HG03175 (cell line): ENCODE measurements at regions not wholly inside any gene's neighbourhood (a gene's known extent, or its start where the extent isn't known, plus 50 kb on each side); places are given as distances from the start of the nearest gene placed in this dataset.
"Not testable (repeated sequence)": the region's sequence is repeated elsewhere in the genome, so short reads cannot be mapped to it uniquely, and the experiment has no call there.

ENCODE experiments used
- ATAC-seq: cut with Tn5 transposase; IDR thresholded peaks from one replicate; pipeline ENCODE4 v1.9.1; 2021; ENCODE audit warnings: mild to moderate bottlenecking, moderate library complexity; ENCODE audit not compliant: unreplicated experiment

DNA sequence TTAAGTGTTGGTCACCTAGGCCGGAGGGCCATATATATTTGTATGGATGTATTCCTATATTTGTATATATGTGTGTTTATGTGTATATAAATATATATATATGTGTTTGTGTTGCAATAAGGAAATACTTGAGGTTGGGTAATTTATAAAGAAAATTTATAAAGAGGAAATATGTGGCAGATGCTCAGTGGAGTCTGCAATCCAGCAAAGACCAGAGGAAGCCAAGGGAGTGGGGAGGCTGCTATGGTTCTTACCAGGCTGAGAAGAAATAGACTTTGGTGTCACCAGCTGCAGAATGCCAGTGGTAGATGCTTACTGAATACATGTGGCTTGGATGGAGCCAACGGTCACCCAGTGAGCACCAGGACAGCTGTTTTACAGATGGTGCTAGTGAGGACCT lies 97.4 kb upstream of the ELOVL5 start:
- no peak for ATAC-seq

DNA sequence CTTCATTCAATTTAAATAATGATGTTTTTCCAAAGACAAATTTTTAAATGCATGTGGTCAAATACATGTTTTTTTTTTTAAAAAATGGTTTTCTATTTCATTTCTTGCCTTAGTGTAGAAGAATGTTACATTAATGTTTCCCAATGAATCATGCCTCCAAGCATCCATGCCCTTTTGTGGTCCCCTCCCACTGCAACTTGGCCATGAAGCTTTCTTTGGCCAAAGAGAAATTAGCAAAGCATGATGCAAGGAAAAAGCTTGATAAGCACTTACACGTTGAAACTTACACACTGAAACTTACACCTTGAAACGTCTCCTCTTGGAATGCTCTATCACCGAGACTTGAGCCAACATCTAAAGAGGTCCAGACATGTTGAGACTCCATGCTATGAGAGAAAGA lies 93.0 kb upstream of the ELOVL5 start:
- ATAC-seq, result no peak

DNA sequence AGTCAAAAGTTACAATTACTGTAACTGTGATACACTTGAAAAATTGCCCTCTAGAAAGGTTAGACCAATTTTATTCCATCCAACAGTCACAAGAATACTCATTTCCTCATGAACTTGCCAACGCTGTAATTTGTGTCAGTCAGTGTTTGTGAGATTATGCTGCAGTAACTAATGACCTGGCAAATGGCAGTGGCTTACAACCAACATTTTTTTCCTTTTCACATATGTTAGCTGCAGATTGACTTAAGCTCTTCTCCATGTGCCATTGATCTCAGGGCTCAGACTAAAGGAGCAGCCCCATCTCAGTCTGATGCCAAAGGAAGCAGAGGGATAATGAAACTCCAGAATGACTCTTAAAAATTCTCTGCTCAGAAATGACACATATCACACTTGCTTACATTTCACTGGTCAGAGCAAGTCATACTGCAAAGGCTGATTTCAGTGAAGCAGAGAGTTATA lies 92.3 kb upstream of the ELOVL5 start:
- ATAC-seq, result peak; percentile 47

DNA sequence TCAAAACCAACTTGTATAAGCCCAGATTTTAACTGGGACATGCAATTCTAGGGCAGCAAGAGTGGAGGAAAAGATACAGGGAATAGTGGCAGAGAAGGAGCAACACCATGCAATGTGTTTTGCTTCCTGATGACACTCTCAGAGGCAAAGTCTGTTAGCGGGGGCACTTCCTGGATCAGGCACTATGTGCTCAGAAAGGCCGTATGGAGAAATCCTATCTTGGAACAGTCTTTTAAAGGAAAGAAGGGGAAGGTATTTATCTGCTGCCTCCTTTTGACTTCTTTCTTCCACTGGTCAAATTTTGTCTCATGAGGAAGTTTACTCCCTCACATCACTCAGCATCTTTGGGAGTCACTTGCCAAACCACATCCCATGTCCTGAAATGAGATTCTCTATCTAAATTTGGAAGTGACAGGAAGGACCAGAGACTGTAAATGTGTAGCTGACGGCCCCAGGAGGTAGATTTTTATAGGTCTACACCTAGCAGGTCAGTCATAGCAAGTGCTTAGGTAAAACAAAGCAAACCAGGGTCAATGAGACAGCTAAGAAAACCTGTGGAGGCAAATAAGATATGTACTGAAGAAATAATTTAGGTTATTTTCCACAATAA lies 91.7 kb upstream of the ELOVL5 start:
- no peak for ATAC-seq

DNA sequence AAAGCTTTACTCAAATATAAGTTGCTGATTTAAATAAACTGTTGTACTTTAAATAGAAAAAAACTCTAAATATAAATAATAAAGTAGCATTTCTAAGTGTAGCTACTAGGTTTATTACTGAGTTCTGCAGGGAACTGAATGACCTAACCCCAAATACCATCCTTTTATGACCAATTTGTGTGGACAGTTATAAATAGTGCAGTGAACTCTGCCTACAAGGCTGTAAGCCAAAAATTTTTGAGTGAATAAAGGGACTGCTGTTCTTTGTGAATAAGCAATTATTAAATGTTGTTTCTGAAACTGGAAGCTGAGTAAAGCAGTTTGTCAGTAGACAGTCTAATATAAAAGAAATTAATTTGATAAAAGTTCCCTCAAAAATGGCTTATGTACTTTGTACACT lies 90.8 kb upstream of the ELOVL5 start:
- no peak for ATAC-seq

DNA sequence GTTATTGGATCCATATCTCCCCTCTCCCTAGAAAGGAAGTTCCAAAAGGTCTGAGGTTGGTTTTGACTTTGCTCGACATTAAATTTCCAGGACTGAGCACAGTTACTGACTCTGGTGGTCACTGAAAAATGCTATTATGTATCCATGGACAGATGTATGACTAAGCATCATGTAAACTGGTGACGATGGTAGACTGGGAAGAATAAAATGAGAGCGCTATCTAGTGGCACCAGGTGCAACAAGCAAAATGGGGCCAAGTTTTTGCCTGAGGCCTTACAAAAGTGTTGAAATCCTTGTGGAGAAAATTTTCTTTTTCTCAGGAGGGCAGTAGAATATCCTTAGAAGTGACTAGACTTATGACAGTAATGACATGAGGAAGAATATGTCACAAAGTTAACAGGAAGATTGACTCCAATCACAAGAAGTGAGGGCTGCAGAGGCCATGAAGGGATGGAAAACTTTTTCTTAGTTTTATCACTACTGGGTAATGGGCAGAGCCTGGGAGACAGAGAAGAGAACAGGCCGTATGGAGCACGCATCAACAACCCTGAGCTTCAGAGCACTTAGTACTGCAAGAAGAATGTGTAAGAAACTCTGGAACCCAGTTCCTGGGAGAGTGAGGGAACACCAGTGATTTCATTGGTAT lies 88.9 kb upstream of the ELOVL5 start:
- ATAC-seq, result no peak

DNA sequence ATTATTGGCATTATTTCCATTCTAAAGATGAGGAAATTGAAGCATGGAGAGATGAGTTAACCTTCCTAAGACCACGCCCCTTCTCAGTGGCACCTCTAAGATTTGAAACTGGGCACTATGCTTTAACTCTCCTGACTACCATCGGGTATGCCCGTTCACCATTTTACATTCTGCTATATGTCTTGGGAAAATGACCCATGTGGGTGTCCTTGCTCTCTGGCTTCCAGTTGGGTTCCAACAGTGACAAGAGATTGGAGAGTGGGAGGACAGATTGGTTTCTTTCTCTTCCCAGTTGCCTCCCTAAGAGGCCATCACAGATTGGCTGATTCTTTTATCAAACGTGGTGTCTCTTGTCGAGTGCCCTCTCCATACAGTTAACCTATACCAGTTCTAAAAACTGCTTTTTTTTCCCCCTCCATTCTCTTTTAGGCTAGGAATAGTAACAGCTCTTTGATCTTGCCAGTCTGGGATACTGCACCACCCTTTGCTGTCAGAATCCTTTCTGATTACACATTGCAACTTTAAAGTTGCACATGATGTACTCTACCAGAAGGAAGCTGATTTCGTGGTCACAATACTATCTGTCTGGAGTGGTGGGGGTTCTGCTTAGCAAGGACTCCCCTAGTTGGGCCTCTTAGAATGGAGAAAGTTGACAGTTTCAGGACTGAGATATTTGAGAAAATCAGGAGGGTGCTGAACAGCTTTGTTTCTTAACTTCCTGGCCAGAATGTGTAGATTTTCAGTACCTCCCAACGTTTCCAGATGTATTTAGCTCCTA lies 88.0 kb upstream of the ELOVL5 start:
- no peak for ATAC-seq

DNA sequence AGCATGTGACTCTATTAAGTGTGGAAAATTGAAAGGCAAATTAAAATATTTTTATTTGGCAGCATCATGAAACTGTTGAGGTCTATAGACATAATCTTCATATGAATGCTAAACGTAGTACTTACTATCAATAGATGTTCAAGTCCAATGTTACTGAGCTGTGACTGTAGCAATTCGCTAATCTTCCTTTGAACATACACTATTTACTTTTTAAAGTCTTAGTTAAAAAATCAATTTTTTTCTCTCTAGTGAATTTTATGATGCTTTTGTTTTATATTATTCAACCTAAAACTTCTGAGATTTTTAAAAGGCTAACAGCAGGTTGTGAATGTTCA lies 85.2 kb upstream of the ELOVL5 start:
- no peak for ATAC-seq

DNA sequence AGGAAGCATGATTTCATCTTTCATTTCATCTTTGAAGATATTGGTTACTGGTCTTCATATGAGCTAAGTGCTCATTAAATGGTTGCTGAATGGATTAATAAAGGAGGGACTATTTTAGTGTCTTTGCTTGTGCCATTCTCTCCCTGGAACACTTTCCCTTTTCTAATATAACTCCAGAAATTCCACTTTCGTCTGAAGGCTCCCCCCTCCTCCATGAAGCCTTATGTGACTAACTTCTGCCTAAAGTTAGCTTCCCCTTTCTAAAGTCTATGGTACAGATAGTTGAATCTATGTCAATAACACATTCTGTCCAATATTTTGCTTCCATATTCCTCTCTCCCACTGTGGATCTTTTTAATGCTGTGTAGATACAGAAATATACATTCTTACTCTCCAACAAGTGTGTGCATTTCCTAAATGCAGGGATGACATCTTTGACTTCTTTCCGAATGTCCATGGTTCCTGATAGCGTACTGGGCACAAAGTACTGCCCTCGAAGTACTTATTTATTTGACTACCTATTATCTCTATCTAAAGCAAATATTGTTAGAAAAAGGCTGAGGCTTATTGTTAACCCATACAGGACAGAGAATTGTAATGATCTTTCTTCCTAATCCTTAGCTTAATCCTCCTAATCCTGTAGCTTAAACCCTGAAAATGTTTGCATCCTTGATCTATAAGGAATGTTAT lies 84.7 kb upstream of the ELOVL5 start:
- ATAC-seq, result no peak

DNA sequence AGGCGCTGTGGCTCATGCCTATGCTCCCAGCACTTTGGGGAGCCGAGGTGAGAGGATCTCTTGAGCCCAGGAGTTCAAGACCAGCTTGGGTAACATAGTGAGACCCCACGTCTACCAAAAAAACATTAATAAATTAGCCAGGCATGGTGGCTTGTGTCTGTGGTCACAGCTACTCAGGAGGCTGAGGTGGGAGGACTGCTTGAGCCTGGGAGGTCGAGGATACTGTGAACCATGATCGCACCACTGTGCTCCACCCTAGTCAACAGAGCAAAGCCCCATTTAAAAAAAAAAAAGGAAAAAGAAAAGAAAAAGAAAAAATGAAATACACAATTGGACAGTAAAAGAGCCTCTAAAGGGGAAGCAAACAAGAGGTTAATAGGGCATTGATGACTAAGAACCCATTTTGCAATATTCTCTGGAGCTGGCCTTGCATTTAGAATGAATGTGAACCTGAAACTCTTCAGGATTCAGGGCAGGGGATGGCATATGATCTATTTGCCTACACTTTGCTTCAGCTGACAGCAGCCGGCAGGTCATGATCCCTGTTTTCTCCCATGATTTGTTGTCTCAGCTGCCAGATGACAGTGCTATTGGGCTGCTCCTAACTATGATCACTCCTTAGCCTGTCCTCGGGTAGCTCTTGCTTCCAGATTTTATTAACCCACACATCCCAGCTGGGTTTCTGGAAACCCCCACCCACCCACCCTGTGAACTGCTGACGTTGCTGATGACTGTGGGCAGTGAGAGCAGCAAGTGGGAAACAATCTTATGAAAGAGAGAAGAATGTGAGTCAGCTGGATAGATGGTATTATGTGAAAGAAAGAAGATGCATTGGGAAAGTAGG lies 83.8 kb upstream of the ELOVL5 start:
- no peak for ATAC-seq

DNA sequence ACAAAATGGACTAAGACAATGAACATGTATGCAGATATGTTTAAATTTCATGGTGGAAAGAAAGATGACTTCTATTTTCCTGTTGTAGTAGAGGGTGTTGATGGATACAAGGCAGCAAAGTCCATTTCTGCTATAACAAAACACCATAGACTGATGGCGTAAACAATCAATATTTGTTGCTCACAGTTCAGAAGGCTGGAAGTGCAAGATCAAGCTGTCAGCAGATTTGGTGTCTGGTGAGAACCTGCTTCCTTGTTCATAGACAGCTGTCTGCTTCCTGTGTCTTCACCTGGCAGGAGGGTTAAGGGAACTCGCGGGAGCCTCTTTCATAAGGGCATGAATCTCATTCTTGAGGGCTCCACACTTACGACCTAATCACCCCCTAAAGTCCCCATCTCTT lies 83.0 kb upstream of the ELOVL5 start:
- ATAC-seq, result no peak

DNA sequence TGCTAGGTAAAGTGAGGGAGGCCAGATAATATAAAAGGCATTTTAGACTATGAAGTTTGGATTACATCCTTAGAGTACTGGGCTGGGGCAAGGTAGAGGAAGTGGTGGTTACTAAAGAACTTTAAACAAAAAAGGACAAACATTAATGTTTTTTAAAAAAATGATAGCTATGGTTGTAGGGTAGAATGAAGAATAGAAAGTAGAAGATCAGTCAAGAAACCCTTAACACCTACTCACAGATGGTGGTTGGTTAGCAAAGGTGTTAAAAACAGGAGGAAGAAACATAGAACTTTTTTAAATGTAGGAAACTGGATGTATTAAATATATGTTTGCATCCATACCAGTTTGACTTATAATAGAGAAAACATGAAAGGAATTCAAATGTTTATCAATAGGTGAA lies 80.7 kb upstream of the ELOVL5 start:
- ATAC-seq, result no peak

DNA sequence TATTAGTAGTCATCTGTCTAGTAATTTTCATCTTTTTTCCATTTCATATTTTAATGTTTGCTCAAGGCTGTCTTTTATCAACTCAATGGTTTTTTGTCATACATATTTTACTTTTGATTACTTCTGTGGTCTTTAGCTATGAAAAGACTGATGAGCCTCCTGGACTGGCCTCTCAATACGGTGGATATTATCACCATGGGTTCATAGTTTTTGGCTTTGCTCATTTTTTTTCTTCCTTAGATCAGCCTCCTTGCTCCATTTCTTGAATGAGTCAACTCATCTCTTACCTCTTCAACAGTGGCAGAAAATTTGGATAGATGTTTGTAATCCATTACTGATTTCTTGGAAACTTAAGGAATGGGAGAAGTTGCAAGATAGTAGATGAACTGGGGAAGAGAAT lies 80.1 kb upstream of the ELOVL5 start:
- no peak for ATAC-seq

DNA sequence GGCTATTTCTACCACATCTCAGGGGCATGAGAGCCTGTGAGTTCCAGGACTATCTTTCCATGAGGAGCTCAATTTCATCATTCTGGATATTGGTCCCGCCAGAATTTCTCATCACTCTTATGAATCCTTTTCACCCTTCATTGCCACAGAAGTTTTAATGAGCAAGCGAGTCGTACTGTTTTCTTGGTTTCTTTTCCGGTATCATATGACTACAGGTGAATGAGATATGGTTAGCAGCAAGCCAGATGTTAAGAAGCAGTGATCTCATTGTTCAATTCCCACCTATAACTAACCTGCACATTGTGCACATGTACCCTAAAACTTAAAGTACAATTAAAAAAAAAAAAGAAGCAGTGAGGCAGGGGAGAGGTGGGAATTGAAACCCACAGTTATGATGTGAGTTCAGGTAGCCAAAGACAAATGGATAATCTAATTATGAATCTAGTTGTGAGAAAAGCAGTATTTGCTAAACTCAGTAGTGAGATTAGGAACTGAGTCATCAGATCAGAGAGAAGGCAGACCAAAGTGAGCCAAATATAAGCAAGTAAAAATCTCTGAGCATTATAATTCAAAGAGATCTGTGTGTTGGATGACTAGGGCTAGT lies 78.0 kb upstream of the ELOVL5 start:
- peak; percentile 88 for ATAC-seq

DNA sequence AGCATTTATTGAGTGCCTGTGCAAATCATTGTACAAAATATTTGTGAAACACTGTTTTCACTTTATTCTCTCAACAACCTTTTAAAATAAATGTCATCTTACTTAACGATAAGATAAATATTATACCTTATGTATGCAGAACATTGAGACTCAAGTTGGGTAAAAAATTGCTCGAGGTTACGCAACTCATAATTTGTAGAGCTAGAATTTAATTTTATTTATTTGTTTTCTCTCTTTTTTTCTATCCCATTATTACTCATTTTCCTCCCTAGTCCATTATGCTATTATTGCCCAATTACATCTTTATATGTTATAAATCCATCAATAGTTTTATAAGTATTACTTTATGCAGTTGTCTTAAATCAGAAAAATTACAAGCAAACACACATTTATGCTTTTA lies 77.4 kb upstream of the ELOVL5 start:
- no peak for ATAC-seq

DNA sequence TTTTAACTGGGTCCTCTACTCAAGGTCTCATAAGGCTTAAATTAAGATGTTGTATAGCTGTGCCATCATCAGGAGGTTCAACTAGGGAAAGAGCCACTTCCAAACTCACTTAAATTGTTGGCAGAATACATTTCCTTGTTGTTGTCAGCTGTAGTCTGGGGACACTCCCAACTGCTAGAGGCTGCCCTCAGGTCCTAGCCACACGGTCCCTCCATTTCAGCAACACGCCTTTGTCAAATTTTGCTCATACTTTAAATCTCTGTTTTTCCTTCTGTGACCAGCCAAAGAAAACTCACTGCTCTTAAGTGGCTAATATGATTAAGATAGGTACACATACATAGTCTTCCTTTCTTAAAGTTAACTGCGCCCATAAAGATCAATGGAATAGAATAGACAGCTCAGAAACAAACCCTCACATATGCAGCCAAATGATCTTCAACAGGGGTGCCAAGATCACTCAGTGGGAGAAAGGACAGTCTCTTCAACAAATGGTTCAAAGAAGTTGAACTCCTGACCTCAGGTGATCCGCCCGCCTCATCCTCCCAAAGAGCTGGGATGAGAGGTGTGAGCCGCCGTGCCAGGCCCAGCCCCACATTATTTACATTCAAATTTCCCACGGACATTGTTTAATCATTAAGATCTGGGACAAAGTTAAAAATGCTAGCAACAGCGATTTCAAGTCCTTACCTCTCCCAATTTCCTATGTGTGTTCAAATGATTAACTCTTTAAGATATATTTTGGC lies 76.4 kb upstream of the ELOVL5 start:
- ATAC-seq, result no peak

DNA sequence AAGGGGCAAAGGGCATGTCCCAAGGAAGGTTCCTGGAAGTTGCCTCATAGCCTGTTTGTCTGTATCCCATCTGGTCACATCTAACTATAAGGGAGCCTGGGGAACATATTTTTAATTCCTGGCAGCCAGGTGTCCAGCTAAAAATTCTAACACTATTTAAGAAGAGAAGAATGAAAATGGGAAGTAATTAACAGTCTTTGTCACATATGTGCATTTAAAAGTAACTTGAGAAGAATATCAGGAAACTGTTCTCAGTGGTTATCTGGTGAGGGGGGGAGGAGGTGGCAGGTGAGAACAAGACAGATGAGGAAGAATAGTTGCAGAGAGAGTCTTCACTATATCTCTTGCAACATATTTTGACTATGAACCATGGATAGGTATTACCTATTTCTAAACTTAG lies 75.5 kb upstream of the ELOVL5 start:
- no peak for ATAC-seq

DNA sequence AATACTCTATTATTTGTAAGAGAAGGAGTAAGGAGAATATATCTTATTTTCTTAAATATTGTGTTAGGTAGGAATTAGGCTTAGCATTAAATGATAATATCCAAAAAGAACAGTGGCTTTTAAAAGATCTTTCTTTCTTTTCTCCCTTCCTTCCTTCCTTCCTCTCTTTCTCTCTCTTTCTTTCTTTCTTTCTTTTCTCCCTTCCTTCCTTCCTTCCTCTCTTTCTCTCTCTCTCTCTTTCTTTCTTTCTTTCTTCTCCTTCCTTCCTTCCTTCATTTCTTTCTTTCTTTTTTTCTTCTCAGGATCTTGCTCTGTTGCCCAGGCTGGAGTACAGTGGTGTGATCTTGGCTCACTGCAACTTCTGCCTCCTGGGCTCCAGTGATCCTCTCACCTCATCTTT lies 74.8 kb upstream of the ELOVL5 start:
- not testable (repeated sequence) for ATAC-seq

DNA sequence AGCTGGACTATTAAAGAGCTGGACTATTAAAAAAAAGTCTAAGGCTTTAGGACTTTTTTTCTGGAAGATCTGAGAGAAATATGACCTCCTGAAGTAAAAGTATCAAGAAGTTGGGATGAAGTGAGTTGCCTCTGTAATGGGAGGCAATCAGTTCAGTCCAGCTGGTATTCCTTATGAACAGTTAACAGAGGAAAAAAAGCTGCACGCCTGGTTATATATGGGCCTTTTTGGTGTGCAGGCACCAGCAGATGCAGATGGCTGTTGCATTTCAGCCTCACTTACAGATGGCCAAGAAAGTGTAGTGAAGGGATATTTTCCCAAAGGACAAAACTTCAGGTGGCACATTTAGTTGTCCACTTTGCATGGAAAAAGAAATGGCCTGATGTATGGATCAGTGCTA lies 70.3 kb upstream of the ELOVL5 start:
- ATAC-seq, result no peak

DNA sequence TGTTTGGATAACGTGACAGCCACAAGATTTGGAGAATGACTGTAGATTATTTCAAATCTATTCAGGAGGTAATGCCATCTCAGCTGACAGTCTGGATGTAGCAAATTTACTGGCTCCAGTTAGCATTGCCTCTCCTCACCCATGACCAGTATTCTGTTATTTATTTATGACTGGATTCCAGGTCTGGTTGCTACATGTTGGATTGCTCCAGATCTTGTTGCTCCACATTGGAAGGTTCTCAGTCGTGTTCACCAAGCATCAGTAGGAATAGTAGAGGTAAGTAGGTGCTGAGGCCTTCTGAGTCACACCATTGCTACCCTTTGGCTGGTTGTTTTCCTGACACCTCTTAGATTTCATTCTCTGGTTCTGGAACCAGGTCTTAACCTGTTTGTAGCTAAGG lies 69.5 kb upstream of the ELOVL5 start:
- no peak for ATAC-seq
